GM12874 (cell line): ENCODE measurements at regions not wholly inside any gene's neighbourhood (a gene's known extent, or its start where the extent isn't known, plus 50 kb on each side); places are given as distances from the start of the nearest gene placed in this dataset.

Experiments
- TF ChIP-seq, protein P1 (sequence below): IDR thresholded peaks from 2 replicates; pipeline ENCODE4 v1.5.1; 2011; ENCODE audit warnings: low read depth, mild to moderate bottlenecking, control low read depth, low read length, moderate library complexity; ENCODE audit not compliant: insufficient read depth

DNA sequence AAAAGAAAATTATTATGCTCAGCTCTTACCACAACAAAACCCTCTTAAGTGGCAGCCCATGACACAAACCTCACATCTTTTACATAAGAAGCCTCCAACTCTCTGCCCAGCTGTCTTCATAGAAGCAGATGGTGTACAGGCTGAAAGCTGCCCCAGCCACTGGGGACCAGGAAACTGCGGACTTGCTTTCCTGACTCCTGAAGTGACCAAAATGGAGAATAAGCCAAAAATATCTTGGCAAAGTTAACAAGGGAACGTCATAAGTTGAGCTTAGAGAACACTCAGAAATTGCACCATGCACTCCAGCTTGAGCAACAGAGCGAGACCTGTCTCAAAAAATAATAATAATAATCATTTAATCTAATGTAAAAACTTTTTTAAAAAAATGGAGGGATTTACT is 160.3 kb upstream of the CDYL start:
- TF ChIP-seq, protein P1, sequence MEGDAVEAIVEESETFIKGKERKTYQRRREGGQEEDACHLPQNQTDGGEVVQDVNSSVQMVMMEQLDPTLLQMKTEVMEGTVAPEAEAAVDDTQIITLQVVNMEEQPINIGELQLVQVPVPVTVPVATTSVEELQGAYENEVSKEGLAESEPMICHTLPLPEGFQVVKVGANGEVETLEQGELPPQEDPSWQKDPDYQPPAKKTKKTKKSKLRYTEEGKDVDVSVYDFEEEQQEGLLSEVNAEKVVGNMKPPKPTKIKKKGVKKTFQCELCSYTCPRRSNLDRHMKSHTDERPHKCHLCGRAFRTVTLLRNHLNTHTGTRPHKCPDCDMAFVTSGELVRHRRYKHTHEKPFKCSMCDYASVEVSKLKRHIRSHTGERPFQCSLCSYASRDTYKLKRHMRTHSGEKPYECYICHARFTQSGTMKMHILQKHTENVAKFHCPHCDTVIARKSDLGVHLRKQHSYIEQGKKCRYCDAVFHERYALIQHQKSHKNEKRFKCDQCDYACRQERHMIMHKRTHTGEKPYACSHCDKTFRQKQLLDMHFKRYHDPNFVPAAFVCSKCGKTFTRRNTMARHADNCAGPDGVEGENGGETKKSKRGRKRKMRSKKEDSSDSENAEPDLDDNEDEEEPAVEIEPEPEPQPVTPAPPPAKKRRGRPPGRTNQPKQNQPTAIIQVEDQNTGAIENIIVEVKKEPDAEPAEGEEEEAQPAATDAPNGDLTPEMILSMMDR, result no peak

- TF ChIP-seq, protein P1, result no peak
These were observed 161.0 kb upstream of the CDYL start for GRCh38 chr6:4615231-4615630.

GRCh38 chr6:4614637-4615036 is 161.6 kb upstream of the CDYL start:
- TF ChIP-seq, protein P1, result no peak

DNA sequence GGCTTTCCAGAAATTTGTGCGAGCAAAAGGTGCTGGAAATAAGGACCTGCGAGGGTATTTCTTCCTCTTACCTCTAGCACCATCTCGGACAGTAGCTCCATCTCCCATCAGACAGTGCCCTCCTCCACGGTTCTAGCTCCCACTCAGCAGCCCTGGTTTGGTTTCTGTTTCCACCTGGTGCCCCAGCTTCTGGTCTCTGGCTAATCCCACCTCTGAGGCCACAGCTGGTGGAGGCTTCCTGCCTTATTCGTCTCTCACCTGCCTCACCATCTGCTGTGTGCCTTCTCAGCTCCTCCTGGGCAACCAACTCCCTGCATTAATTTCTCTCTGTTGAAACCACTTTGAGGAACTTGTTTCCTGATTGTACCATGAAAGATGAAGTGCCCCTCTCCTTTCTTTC is 162.4 kb upstream of the CDYL start:
- TF ChIP-seq, protein P1, result no peak

DNA sequence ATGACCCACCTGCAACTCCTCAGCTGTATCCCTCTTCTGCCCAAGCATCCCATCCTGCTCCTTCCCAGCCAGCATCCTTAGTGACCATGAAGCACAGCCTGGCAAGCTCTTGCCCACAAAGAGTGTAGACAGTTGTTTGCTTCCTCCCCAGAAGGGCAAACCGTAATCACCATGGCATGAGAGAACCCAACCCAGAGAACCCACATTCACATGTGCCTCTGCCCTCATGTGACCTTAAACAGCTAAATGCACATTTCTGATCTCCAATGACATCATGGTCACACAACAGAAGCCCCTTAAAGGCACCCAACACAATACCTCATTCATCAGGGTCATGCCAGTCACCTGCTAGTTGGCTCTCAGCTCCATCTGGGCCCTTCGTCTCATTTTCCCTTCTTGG is 162.8 kb upstream of the CDYL start:
- TF ChIP-seq, protein P1, result no peak

DNA sequence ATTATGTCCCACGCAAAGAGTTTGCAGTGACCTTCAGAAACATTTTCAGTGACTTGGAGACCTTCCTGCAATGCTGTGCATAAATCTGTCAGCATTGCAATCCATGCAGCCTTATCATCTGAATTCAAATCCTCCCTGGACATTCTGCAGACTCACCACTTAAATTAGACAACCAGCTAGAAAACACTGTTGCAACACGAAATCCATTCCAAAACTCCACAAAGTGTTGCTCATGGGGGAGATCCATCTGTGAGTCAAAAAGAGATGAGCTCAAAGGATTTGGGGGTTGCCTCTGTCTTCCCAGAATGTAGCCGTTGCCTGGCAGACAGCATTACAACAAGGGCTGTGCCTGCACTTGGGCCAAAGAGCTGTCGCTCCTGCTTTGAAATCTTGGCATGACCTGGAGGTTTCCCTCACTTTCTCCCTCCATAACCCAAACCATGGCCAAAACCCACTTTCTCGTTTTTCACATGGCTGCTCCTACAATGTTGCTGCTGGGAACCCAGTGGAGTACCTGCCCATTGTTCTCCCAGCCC is 163.5 kb upstream of the CDYL start:
- TF ChIP-seq, protein P1, result no peak

DNA sequence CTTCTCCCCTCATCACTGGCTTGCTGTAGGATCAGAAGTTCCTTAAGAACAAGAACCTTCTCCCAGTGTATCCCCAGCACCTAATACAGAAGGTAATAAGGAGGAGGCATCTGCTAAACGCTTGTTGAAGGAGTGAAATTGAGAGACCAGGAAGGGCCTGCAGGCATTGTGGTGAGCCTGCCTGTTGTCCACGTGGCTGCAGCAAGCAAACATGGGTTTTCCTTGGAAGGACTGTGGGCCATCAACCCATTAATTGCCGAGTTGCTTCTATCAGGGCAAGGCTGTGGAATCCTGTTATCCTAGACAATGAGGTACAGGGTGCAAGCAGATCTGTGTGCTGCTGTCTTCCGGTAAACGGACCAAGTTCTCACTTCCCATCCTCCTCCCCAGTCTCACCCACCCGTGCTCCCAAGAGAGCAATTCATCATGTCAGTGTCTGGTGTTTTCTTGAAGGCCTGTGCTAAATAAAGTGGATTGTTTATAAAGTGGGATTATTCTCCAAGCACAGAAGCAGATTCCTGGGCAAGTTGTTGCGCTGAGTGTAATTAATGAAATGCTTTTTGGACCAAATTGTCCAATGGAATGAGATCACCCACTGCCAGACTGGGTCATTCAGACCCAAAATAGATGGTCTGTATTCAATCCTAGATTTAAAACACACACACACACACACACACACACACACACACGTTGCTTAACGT is 164.6 kb upstream of the CDYL start:
- TF ChIP-seq, protein P1, result no peak
